ENCODE measurements at regions not wholly inside any gene's neighbourhood (a gene's known extent, or its start where the extent isn't known, plus 50 kb on each side); places are given as distances from the start of the nearest gene placed in this dataset.

GRCh38 chr2:133766164-133766832 is 198.0 kb upstream of the NCKAP5 start:
- no peak overlapping the region for H3K27ac Mint-ChIP-seq
- H3K4me3 Mint-ChIP-seq: no peak overlapping the region
- H3K27me3 Mint-ChIP-seq: peaks cover 3% of the 10 kb centered on the region
- no peaks in the 10 kb centered on the region for H3K36me3 Mint-ChIP-seq
- peaks cover 5% of the 10 kb centered on the region for H3K9me3 Mint-ChIP-seq
- no peaks in the 10 kb centered on the region for H3K4me1 Mint-ChIP-seq

GRCh38 chr2:133768256-133768655 is 200.0 kb upstream of the NCKAP5 start:
- Mint-ChIP-seq H3K27me3 (peaks cover 3% of the 10 kb centered on the region), H3K4me1 (no peaks in the 10 kb centered on the region), H3K27ac (no peak overlapping the region)

GRCh38 chr2:133768658-133769435 is 200.6 kb upstream of the NCKAP5 start:
- Mint-ChIP-seq H3K4me3 (no peak overlapping the region), H3K36me3 (no peaks in the 10 kb centered on the region), H3K9me3 (peaks cover under 1% of the 10 kb centered on the region), H3K4me1 (no peaks in the 10 kb centered on the region), H3K27ac (no peak overlapping the region), H3K27me3 (peaks cover under 1% of the 10 kb centered on the region)

More at GRCh38 chr2:133768256-133768655, 200.0 kb upstream of the NCKAP5 start:
- H3K9me3 Mint-ChIP-seq: peaks cover 5% of the 10 kb centered on the region
- no peaks in the 10 kb centered on the region for H3K36me3 Mint-ChIP-seq
- H3K4me3 Mint-ChIP-seq: no peak overlapping the region

GRCh38 chr2:133773854-133774653 is 205.8 kb upstream of the NCKAP5 start:
- Mint-ChIP-seq H3K9me3 (no peaks in the 10 kb centered on the region), H3K27ac (no peak overlapping the region), H3K36me3 (no peaks in the 10 kb centered on the region)

GRCh38 chr2:133774654-133775015 is 206.4 kb upstream of the NCKAP5 start:
- H3K4me1 Mint-ChIP-seq: no peaks in the 10 kb centered on the region
- no peaks in the 10 kb centered on the region for H3K9me3 Mint-ChIP-seq
- H3K36me3 Mint-ChIP-seq: no peaks in the 10 kb centered on the region
- no peak overlapping the region for H3K27ac Mint-ChIP-seq
- no peaks in the 10 kb centered on the region for H3K27me3 Mint-ChIP-seq
- H3K4me3 Mint-ChIP-seq: no peak overlapping the region

More at GRCh38 chr2:133773854-133774653, 205.8 kb upstream of the NCKAP5 start:
- H3K4me1 Mint-ChIP-seq: no peaks in the 10 kb centered on the region
- H3K4me3 Mint-ChIP-seq: no peak overlapping the region
- no peaks in the 10 kb centered on the region for H3K27me3 Mint-ChIP-seq

GRCh38 chr2:133776936-133777573 is 208.8 kb upstream of the NCKAP5 start:
- no peaks in the 10 kb centered on the region for H3K36me3 Mint-ChIP-seq
- H3K4me1 Mint-ChIP-seq: no peaks in the 10 kb centered on the region
- no peaks in the 10 kb centered on the region for H3K9me3 Mint-ChIP-seq
- no peak overlapping the region for H3K4me3 Mint-ChIP-seq
- no peaks in the 10 kb centered on the region for H3K27me3 Mint-ChIP-seq
- no peak overlapping the region for H3K27ac Mint-ChIP-seq

- H3K4me1 Mint-ChIP-seq: no peaks in the 10 kb centered on the region
- no peaks in the 10 kb centered on the region for H3K9me3 Mint-ChIP-seq
- no peaks in the 10 kb centered on the region for H3K36me3 Mint-ChIP-seq
- no peak overlapping the region for H3K27ac Mint-ChIP-seq
- no peaks in the 10 kb centered on the region for H3K27me3 Mint-ChIP-seq
- H3K4me3 Mint-ChIP-seq: no peak overlapping the region
Measured at GRCh38 chr2:133777574-133777960, 209.3 kb upstream of the NCKAP5 start.

- no peaks in the 10 kb centered on the region for H3K36me3 Mint-ChIP-seq
- no peak overlapping the region for H3K27ac Mint-ChIP-seq
- no peak overlapping the region for H3K4me3 Mint-ChIP-seq
Measured at GRCh38 chr2:133780099-133780996, 212.1 kb upstream of the NCKAP5 start.

GRCh38 chr2:133780997-133781513 is 212.8 kb upstream of the NCKAP5 start:
- no peaks in the 10 kb centered on the region for H3K36me3 Mint-ChIP-seq
- H3K9me3 Mint-ChIP-seq: no peaks in the 10 kb centered on the region
- H3K27me3 Mint-ChIP-seq: no peaks in the 10 kb centered on the region
- no peak overlapping the region for H3K4me3 Mint-ChIP-seq
- H3K27ac Mint-ChIP-seq: no peak overlapping the region
- H3K4me1 Mint-ChIP-seq: no peaks in the 10 kb centered on the region

More at GRCh38 chr2:133780099-133780996, 212.1 kb upstream of the NCKAP5 start:
- Mint-ChIP-seq H3K9me3 (no peaks in the 10 kb centered on the region), H3K4me1 (no peaks in the 10 kb centered on the region), H3K27me3 (no peaks in the 10 kb centered on the region)

GRCh38 chr2:133787207-133787606 is 218.9 kb upstream of the NCKAP5 start:
- Mint-ChIP-seq H3K4me3 (no peak overlapping the region), H3K9me3 (peaks cover 6% of the 10 kb centered on the region), H3K27ac (no peak overlapping the region)

GRCh38 chr2:133787651-133788050 is 219.4 kb upstream of the NCKAP5 start:
- Mint-ChIP-seq H3K36me3 (no peaks in the 10 kb centered on the region), H3K27ac (no peak overlapping the region), H3K9me3 (peaks cover 6% of the 10 kb centered on the region), H3K27me3 (no peaks in the 10 kb centered on the region), H3K4me1 (no peaks in the 10 kb centered on the region), H3K4me3 (no peak overlapping the region)

More at GRCh38 chr2:133787207-133787606, 218.9 kb upstream of the NCKAP5 start:
- Mint-ChIP-seq H3K27me3 (no peaks in the 10 kb centered on the region), H3K36me3 (no peaks in the 10 kb centered on the region), H3K4me1 (no peaks in the 10 kb centered on the region)

- Mint-ChIP-seq H3K27ac (no peak overlapping the region), H3K4me3 (no peak overlapping the region), H3K4me1 (no peaks in the 10 kb centered on the region), H3K27me3 (no peaks in the 10 kb centered on the region), H3K9me3 (peaks cover 6% of the 10 kb centered on the region), H3K36me3 (no peaks in the 10 kb centered on the region)
Measured at GRCh38 chr2:133788386-133788785, 220.1 kb upstream of the NCKAP5 start.

- Mint-ChIP-seq H3K4me3 (no peak overlapping the region), H3K27me3 (no peaks in the 10 kb centered on the region), H3K27ac (no peak overlapping the region), H3K36me3 (no peaks in the 10 kb centered on the region), H3K9me3 (peaks cover 6% of the 10 kb centered on the region), H3K4me1 (no peaks in the 10 kb centered on the region)
Measured at GRCh38 chr2:133789743-133790142, 221.5 kb upstream of the NCKAP5 start.

GRCh38 chr2:133790711-133791110 is 222.4 kb upstream of the NCKAP5 start:
- Mint-ChIP-seq H3K9me3 (peaks cover 6% of the 10 kb centered on the region), H3K4me1 (no peaks in the 10 kb centered on the region), H3K27ac (no peak overlapping the region), H3K4me3 (no peak overlapping the region), H3K27me3 (no peaks in the 10 kb centered on the region), H3K36me3 (no peaks in the 10 kb centered on the region)
